Pancreas (tissue), 10 donors: ENCODE measurements at regions not wholly inside any gene's neighbourhood (a gene's known extent, or its start where the extent isn't known, plus 50 kb on each side); places are given as distances from the start of the nearest gene placed in this dataset.
"Not testable (repeated sequence)": the region's sequence is repeated elsewhere in the genome, so short reads cannot be mapped to it uniquely, and the experiment has no call there.

ENCODE experiments used
- ATAC-seq, 4 donors: fragments of 200-7000 bp; cut with Tn5 transposase; one replicate each; pipeline versions ENCODE4 v1.8.0 to v1.9.1; 2020; ENCODE audit warnings: mild to moderate bottlenecking in 4 of 4, moderate library complexity in 4 of 4
- DNase-seq, 6 donors: peaks; one replicate each; pipeline ENCODE4 v3.0.0-alpha.2; 2020
- FAIRE-seq: peaks from 2 replicates; lab custom pipeline; 2012; peaks lifted over from hg19 to GRCh38; lab: Jason Lieb, UNC
- H3K27ac ChIP-seq, 4 donors: fragments of 200-600 bp; sonication (generic); 1 replicate in 3 of 4; 2 replicates in 1 of 4; pipeline versions ENCODE4 v1.5.0 to v1.8.0; 2020
- H3K27me3 ChIP-seq, 4 donors: fragments of 200-600 bp; one replicate each; pipeline ENCODE4 v1.8.0; 2021
- H3K36me3 ChIP-seq, 3 donors: fragments of 200-600 bp; sonication (generic) in 1 of 3; one replicate each; pipeline versions ENCODE4 v1.5.0 to v1.8.0; 2020 to 2021
- H3K4me1 ChIP-seq, 3 donors: fragments of 200-600 bp; one replicate each; pipeline ENCODE4 v1.8.0; 2021
- H3K4me3 ChIP-seq, 4 donors: fragments of 200-600 bp; sonication (generic) in 2 of 4; one replicate each; pipeline versions ENCODE4 v1.5.0 to v1.8.0; 2020 to 2021
- H3K9me3 ChIP-seq, 4 donors: fragments of 200-600 bp; one replicate each; pipeline ENCODE4 v1.8.0; 2021
- WGBS, 2 donors: extraction: QIAGEN DNeasy Blood & Tissue Kit; methylation state at CpG; one replicate each; pipeline ENCODE4 v1.1.7; 2013; 5-methylcytosine and 5-hydroxymethylcytosine counted together
- intact Hi-C, 3 donors: fragments of 100-400 bp; cut with DNase I; formaldehyde crosslinking; loops; one replicate each; pipeline versions ENCODE4 v1.11.1 to v1.14.2; 2022
- TF ChIP-seq, protein P1 (sequence below), 4 donors: fragments of 200-600 bp; sonication (generic) in 3 of 4; IDR thresholded peaks; one replicate each; pipeline versions ENCODE4 v1.5.0 to v1.8.0; 2021; ENCODE audit warnings: antibody characterized with exemption in 4 of 4
- donor health status: healthy with polysubstance abuse.
- donor health status: DM: no; HTN: no; CAD: no; lungs with moderate emphysema.
- donor health status: DM: no; HTN: no; CAD: no.
- donor health status: control.
- donor health status: control.
- donor health status: Bipolar disorder and iron deficiency.
- donor health status: DM: yes; HTN: yes; CAD: no.
- donor health status: DM: no; HTN: no; CAD: no.
- donor health status: DM: no; HTN: no; CAD: no.
- donor health status: DM: yes; HTN: yes; CAD: no.

- intact Hi-C loops = no loop called here
- peaks cover 0 to 3% (median 0%) of the 10 kb centered on the region in 4 donors for H3K9me3 ChIP-seq
- H3K36me3 ChIP-seq = no peaks in the 10 kb centered on the region
- WGBS, 2 donors = 68 to 76% methylated on average over 15 of the region's 15 CpGs
- no peaks in the 10 kb centered on the region for H3K27me3 ChIP-seq
- no peak overlapping the region for H3K27ac ChIP-seq
- FAIRE-seq = no peak
- no peak for ATAC-seq
- H3K4me1 ChIP-seq = no peaks in the 10 kb centered on the region
- no peak for DNase-seq
- TF ChIP-seq, protein P1, sequence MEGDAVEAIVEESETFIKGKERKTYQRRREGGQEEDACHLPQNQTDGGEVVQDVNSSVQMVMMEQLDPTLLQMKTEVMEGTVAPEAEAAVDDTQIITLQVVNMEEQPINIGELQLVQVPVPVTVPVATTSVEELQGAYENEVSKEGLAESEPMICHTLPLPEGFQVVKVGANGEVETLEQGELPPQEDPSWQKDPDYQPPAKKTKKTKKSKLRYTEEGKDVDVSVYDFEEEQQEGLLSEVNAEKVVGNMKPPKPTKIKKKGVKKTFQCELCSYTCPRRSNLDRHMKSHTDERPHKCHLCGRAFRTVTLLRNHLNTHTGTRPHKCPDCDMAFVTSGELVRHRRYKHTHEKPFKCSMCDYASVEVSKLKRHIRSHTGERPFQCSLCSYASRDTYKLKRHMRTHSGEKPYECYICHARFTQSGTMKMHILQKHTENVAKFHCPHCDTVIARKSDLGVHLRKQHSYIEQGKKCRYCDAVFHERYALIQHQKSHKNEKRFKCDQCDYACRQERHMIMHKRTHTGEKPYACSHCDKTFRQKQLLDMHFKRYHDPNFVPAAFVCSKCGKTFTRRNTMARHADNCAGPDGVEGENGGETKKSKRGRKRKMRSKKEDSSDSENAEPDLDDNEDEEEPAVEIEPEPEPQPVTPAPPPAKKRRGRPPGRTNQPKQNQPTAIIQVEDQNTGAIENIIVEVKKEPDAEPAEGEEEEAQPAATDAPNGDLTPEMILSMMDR (IDR thresholded peaks at IDR 0.05) = no peak
- no peak overlapping the region for H3K4me3 ChIP-seq
These were observed 177.5 kb downstream of the MTCL1 start for GRCh38 chr18:8882632-8883408.

DNA sequence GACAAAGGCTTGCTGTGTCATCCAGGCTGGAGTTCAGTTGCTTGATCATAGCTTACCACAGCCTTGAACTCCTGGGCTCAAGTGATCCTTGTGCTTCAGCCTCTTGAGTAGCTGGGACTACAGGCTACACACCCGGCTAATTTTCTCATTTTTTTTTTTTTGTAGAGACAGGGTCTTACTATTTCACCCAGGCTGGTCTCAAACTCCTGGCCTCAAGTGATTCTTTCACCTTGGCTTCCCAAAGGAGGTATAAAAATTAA is 178.0 kb downstream of the MTCL1 start:
- no peak overlapping the region for H3K27ac ChIP-seq
- WGBS, 2 donors = 78 to 90% methylated on average over 1 of the region's 1 CpG
- TF ChIP-seq, protein P1 (IDR thresholded peaks at IDR 0.05) = no peak
- no peaks in the 10 kb centered on the region for H3K27me3 ChIP-seq
- DNase-seq = no peak
- no peak for ATAC-seq
- no peaks in the 10 kb centered on the region for H3K4me1 ChIP-seq
- intact Hi-C loops = no loop called here
- H3K4me3 ChIP-seq = no peak overlapping the region
- H3K36me3 ChIP-seq = no peaks in the 10 kb centered on the region
- peaks cover 0 to 3% (median 0%) of the 10 kb centered on the region in 4 donors for H3K9me3 ChIP-seq
- no peak for FAIRE-seq

GRCh38 chr18:8887877-8888276 is 182.5 kb downstream of the MTCL1 start:
- FAIRE-seq, intact Hi-C loops, DNase-seq, H3K27ac ChIP-seq, H3K27me3 ChIP-seq, H3K4me3 ChIP-seq, H3K36me3 ChIP-seq, H3K4me1 ChIP-seq, H3K9me3 ChIP-seq, ATAC-seq: not testable (repeated sequence)
- 88 to 90% methylated on average over 2 of the region's 2 CpGs for WGBS, 2 donors

- Histone ChIP-seq H3K27me3 (no peaks in the 10 kb centered on the region), H3K27ac (no peak overlapping the region), H3K4me1 (no peaks in the 10 kb centered on the region), H3K9me3 (no peaks in the 10 kb centered on the region), H3K36me3 (no peaks in the 10 kb centered on the region), H3K4me3 (no peak overlapping the region)
- TF ChIP-seq, protein P1 (IDR thresholded peaks at IDR 0.05) = no peak
- ATAC-seq (no peak), DNase-seq (no peak), FAIRE-seq (no peak)
- WGBS, 2 donors = 68 to 81% methylated on average over 2 of the region's 2 CpGs
- intact Hi-C loops = no loop called here
These were observed 184.1 kb downstream of the MTCL1 start for GRCh38 chr18:8889489-8889888.

GRCh38 chr18:8890503-8890902 is 185.1 kb downstream of the MTCL1 start:
- H3K36me3 ChIP-seq, H3K27me3 ChIP-seq, H3K4me1 ChIP-seq, FAIRE-seq, H3K4me3 ChIP-seq, DNase-seq, intact Hi-C loops, H3K9me3 ChIP-seq: not testable (repeated sequence)
- peak overlapping the region in 2 of 4 donors; percentile 19 to 40 for H3K27ac ChIP-seq
- 50 to 53% methylated on average over 3 of the region's 3 CpGs for WGBS, 2 donors
- peak in 3 of 4 donors; percentile 8 to 23 (median 16) for ATAC-seq

- Histone ChIP-seq H3K4me3 (no peak overlapping the region), H3K36me3 (no peaks in the 10 kb centered on the region), H3K4me1 (no peaks in the 10 kb centered on the region), H3K27me3 (no peaks in the 10 kb centered on the region), H3K9me3 (no peaks in the 10 kb centered on the region), H3K27ac (peak overlapping the region in 2 of 4 donors; percentile 40 to 50)
- DNase-seq (peak in 2 of 6 donors; percentile 7 to 20), ATAC-seq (peak; percentile 86 to 96 (median 94)), FAIRE-seq (no peak)
- TF ChIP-seq, protein P1 (IDR thresholded peaks at IDR 0.05) = no peak
- intact Hi-C loops = no loop called here
- WGBS, 2 donors = 31 to 41% methylated on average over 4 of the region's 4 CpGs
These were observed 185.7 kb downstream of the MTCL1 start for GRCh38 chr18:8890957-8891464.
